Thoracic aorta (tissue), 2 donors: ENCODE measurements at regions not wholly inside any gene's neighbourhood (a gene's known extent, or its start where the extent isn't known, plus 50 kb on each side); places are given as distances from the start of the nearest gene placed in this dataset.

Source experiments
- ATAC-seq: fragments of 150-250 bp; one replicate; pipeline ENCODE4 v1.8.0; 2017; ENCODE audit warnings: low read depth; ENCODE audit not compliant: insufficient number of reproducible peaks, low FRiP score
- DNase-seq: peaks from one replicate; pipeline ENCODE4 v3.0.0-alpha.2; 2020; ENCODE audit warnings: low spot score
- H3K27ac ChIP-seq, 2 donors: fragments of 200-600 bp; sonication (generic); 1 replicate in 1 of 2; 2 replicates in 1 of 2; pipeline ENCODE4 v1.5.1; 2016; ENCODE audit warnings: mild to moderate bottlenecking in 2 of 2, moderate library complexity in 2 of 2
- H3K27me3 ChIP-seq: fragments of 200-600 bp; sonication (generic); replicated peaks from 2 replicates; pipeline ENCODE4 v1.6.0; 2016; ENCODE audit warnings: mild to moderate bottlenecking; ENCODE audit not compliant: insufficient read depth
- H3K36me3 ChIP-seq: fragments of 200-600 bp; sonication (generic); one replicate; pipeline ENCODE4 v1.5.1; 2016
- H3K4me1 ChIP-seq, 2 donors: fragments of 200-600 bp; sonication (generic); 1 replicate in 1 of 2; 2 replicates in 1 of 2; pipeline versions ENCODE4 v1.5.1 to v1.6.0; 2016; ENCODE audit warnings: low read depth in 2 of 2, mild to moderate bottlenecking in 1 of 2; ENCODE audit not compliant: control insufficient read depth in 1 of 2
- H3K4me3 ChIP-seq: fragments of 200-600 bp; sonication (generic); 2 replicates; pipeline ENCODE4 v1.5.1; 2016; ENCODE audit warnings: mild to moderate bottlenecking
- H3K9me3 ChIP-seq: fragments of 200-600 bp; sonication (generic); 2 replicates; pipeline ENCODE4 v1.5.1; 2016
- TF ChIP-seq, protein P1 (sequence below): fragments of 200-600 bp; sonication (generic); IDR thresholded peaks from one replicate; pipeline ENCODE4 v1.5.1; 2019; ENCODE audit warnings: antibody characterized with exemption

DNA sequence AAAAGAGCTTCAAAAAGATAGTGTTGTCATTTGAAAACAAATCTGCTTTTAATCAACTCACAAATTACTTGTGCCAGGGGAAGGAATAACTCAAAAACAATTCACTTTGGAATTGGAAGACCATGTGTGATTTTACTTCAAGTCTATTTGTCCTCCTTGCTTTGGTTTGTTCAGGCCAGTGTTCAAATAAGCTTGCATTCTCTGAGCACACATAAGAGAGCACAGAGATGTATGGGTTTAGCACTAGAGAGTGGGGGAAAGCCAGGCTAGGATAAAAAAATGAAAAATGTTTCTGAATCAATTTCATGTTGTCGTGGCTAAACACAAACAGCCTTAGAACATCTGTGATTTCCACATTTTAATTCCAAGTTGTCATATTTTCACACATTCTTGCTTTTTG lies 325.7 kb upstream of the LYPLAL1 start:
- Histone ChIP-seq H3K27me3 (no peaks in the 10 kb centered on the region), H3K9me3 (no peaks in the 10 kb centered on the region), H3K27ac (no peak overlapping the region), H3K36me3 (no peaks in the 10 kb centered on the region), H3K4me1 (no peaks in the 10 kb centered on the region), H3K4me3 (no peak overlapping the region)
- ATAC-seq (no peak), DNase-seq (no peak)
- TF ChIP-seq, protein P1, sequence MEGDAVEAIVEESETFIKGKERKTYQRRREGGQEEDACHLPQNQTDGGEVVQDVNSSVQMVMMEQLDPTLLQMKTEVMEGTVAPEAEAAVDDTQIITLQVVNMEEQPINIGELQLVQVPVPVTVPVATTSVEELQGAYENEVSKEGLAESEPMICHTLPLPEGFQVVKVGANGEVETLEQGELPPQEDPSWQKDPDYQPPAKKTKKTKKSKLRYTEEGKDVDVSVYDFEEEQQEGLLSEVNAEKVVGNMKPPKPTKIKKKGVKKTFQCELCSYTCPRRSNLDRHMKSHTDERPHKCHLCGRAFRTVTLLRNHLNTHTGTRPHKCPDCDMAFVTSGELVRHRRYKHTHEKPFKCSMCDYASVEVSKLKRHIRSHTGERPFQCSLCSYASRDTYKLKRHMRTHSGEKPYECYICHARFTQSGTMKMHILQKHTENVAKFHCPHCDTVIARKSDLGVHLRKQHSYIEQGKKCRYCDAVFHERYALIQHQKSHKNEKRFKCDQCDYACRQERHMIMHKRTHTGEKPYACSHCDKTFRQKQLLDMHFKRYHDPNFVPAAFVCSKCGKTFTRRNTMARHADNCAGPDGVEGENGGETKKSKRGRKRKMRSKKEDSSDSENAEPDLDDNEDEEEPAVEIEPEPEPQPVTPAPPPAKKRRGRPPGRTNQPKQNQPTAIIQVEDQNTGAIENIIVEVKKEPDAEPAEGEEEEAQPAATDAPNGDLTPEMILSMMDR = no peak

DNA sequence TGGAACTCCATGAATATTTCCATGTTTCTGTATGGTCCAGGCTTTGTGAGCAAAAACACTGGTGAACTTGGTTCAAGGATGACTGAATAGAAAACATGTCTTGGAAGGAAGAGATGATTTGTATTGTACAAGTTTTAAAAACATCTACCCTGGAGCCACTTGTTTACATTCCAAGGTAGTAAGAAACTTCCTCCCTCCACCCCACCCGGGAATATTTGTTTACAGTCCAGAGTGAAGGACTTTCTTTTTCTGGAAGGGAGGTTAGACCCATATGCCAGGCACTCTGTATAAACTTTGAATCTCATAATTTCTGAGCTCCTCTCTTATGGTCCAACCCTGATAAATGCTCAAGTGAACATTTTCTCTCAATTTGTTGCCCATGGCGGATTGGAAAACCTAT lies 323.3 kb upstream of the LYPLAL1 start:
- Histone ChIP-seq H3K4me1 (no peaks in the 10 kb centered on the region), H3K27ac (no peak overlapping the region), H3K9me3 (no peaks in the 10 kb centered on the region), H3K36me3 (no peaks in the 10 kb centered on the region), H3K4me3 (no peak overlapping the region), H3K27me3 (no peaks in the 10 kb centered on the region)
- DNase-seq (no peak), ATAC-seq (no peak)
- TF ChIP-seq, protein P1 = no peak

DNA sequence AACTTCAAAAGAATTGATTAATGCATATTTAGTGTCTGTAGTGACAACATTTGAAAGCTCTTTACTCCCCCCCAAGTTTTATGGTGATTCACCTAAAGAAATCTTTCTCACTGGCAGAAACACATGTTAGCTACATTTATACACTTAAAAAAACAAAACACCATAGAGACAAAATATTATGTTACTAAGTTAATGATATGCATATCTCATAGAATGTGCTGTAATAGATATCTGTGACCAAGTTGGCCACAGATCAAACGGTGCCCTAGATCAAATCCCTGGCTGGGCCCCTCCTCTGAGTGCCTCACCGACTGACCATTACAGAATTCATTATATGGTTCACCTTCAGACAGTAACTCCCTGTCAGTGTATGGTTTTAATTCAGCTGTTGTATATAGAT lies 322.1 kb upstream of the LYPLAL1 start:
- ATAC-seq (no peak), DNase-seq (no peak)
- Histone ChIP-seq H3K9me3 (no peaks in the 10 kb centered on the region), H3K36me3 (no peaks in the 10 kb centered on the region), H3K4me1 (no peaks in the 10 kb centered on the region), H3K4me3 (no peak overlapping the region), H3K27ac (no peak overlapping the region), H3K27me3 (no peaks in the 10 kb centered on the region)
- TF ChIP-seq, protein P1 = no peak

DNA sequence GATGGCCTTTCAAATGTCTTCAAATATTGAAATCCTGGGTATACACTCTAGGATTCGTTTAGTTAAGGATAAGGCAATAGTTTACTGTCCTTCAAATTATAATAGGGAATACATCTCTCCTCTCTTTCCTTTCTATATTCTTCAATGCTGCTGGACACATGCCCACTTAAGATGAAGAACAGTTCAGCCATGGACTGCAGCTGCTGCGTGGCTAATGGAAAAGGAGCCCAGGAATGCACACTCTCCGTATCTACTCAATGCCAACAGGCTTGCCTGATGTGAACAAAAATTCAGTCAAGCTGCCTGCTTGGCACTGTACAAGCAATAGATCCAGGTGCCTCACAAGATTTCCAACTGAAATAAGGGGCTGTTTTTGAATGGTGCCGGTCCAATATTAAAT lies 321.2 kb upstream of the LYPLAL1 start:
- TF ChIP-seq, protein P1 = no peak
- no peak for ATAC-seq
- no peaks in the 10 kb centered on the region for H3K36me3 ChIP-seq
- no peak overlapping the region for H3K27ac ChIP-seq
- no peaks in the 10 kb centered on the region for H3K4me1 ChIP-seq
- H3K4me3 ChIP-seq = no peak overlapping the region
- H3K9me3 ChIP-seq = no peaks in the 10 kb centered on the region
- no peak for DNase-seq
- no peaks in the 10 kb centered on the region for H3K27me3 ChIP-seq

DNA sequence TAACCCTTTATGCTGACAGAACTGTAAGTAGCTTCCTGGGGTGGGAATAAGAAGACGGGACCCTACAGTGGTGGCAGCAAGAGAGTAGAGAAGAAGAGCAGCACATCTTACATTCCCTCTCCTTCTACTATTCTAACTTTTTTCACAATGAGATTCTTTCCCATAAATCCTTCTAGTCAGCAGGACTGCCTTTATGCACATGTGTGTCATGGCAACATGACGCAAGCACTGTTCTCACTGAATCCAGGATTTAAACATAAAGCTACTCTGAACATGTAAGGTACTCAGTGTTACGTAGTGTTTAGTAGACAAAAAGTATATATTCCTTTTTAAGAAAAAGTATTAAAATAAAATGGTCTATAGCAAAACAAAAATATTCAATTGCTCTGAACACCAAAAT lies 309.7 kb upstream of the LYPLAL1 start:
- ATAC-seq (no peak), DNase-seq (no peak)
- H3K4me1 ChIP-seq = no peaks in the 10 kb centered on the region
- no peaks in the 10 kb centered on the region for H3K27me3 ChIP-seq
- TF ChIP-seq, protein P1 = no peak
- H3K4me3 ChIP-seq = no peak overlapping the region
- no peaks in the 10 kb centered on the region for H3K36me3 ChIP-seq
- no peak overlapping the region for H3K27ac ChIP-seq
- H3K9me3 ChIP-seq = no peaks in the 10 kb centered on the region
